Left ventricle myocardium inferior (tissue), 1 donor: ENCODE measurements at regions not wholly inside any gene's neighbourhood (a gene's known extent, or its start where the extent isn't known, plus 50 kb on each side); places are given as distances from the start of the nearest gene placed in this dataset.

Experiments
- DNase-seq: peaks from one replicate; pipeline ENCODE4 v3.0.0-alpha.2; 2020
- H3K27ac ChIP-seq: fragments of 200-600 bp; replicated peaks from 2 replicates; pipeline ENCODE4 v1.8.0; 2021
- H3K27me3 ChIP-seq: fragments of 200-600 bp; 2 replicates; pipeline ENCODE4 v1.8.0; 2021; ENCODE audit warnings: low read depth
- H3K36me3 ChIP-seq: fragments of 200-600 bp; 2 replicates; pipeline ENCODE4 v1.8.0; 2021
- H3K4me1 ChIP-seq: fragments of 200-600 bp; 2 replicates; pipeline ENCODE4 v1.8.0; 2021
- H3K4me3 ChIP-seq: fragments of 200-600 bp; 2 replicates; pipeline ENCODE4 v1.8.0; 2021; ENCODE audit warnings: mild to moderate bottlenecking, moderate library complexity
- H3K9me3 ChIP-seq: fragments of 200-600 bp; replicated peaks from 2 replicates; pipeline ENCODE4 v1.8.0; 2021
- intact Hi-C: fragments of 100-400 bp; cut with micrococcal nuclease; formaldehyde crosslinking; loops from one replicate; pipeline ENCODE4 v1.11.0; 2022
- TF ChIP-seq, protein P1 (sequence below): fragments of 200-600 bp; IDR thresholded peaks from 2 replicates; pipeline ENCODE4 v1.8.0; 2021; ENCODE audit warnings: antibody characterized with exemption, mild to moderate bottlenecking, borderline replicate concordance
- donor health status: DM: no; HTN: yes; CAD: no; lungs with severe emphysema.

DNA sequence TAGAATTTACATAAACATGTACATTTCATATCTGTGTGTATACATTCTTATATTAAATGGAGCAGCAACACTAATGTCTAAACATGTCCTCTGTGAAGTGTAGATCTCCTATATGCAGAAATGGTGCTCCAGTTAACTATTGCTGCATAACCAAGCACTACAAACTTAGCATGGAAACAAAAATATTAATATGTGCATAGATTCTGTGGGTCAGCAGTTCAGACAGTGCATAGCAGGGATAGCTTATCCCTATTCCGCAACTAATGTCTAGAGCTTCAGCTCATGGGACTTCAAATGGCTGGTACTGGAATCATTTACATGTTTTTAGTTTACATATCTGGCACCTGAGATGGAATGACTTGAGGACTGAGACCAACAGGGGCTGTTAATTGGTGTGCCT, 652.1 kb downstream of the TLE4 start:
- Histone ChIP-seq H3K9me3 (peaks cover 34% of the 10 kb centered on the region), H3K27ac (no peak overlapping the region), H3K36me3 (no peaks in the 10 kb centered on the region), H3K4me1 (no peaks in the 10 kb centered on the region), H3K27me3 (no peaks in the 10 kb centered on the region), H3K4me3 (no peak overlapping the region)
- intact Hi-C loops, result no loop called here
- no peak for DNase-seq
- TF ChIP-seq, protein P1, sequence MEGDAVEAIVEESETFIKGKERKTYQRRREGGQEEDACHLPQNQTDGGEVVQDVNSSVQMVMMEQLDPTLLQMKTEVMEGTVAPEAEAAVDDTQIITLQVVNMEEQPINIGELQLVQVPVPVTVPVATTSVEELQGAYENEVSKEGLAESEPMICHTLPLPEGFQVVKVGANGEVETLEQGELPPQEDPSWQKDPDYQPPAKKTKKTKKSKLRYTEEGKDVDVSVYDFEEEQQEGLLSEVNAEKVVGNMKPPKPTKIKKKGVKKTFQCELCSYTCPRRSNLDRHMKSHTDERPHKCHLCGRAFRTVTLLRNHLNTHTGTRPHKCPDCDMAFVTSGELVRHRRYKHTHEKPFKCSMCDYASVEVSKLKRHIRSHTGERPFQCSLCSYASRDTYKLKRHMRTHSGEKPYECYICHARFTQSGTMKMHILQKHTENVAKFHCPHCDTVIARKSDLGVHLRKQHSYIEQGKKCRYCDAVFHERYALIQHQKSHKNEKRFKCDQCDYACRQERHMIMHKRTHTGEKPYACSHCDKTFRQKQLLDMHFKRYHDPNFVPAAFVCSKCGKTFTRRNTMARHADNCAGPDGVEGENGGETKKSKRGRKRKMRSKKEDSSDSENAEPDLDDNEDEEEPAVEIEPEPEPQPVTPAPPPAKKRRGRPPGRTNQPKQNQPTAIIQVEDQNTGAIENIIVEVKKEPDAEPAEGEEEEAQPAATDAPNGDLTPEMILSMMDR, result no peak

DNA sequence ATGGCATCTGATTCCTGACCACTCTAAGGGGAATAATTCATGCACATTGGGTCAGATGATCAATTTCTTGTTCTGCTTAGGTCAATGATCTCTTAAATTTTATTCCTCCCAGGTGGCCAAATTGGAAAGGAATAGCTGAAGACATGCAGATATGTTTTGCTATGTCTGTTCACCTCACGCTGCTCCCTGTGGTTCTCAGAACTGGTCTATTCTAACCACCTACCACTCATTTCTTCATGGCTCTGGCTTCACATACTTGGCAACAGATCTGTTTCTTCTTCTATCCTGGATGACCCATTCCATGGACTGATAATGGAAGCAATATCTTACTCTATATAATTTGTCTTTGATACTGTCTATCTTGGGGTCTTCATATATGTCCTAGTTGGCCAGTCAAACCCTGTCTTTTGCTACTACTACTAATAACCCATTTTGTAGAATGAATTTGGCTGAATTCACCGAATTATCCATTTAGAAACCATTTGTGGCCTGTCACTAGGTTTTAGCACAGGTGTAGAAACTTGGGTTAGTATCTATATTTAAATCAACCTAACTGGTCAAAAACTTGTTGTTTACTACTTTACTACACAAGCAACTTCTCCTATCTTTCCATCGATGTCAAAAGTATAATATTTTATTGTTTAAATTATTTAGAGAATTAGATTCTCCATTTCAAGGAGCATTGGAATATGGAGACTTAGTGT, 650.9 kb downstream of the TLE4 start:
- no peak overlapping the region for H3K4me3 ChIP-seq
- no peaks in the 10 kb centered on the region for H3K4me1 ChIP-seq
- H3K27me3 ChIP-seq, result no peaks in the 10 kb centered on the region
- DNase-seq, result no peak
- no peaks in the 10 kb centered on the region for H3K36me3 ChIP-seq
- TF ChIP-seq, protein P1, result no peak
- peaks cover 25% of the 10 kb centered on the region for H3K9me3 ChIP-seq
- intact Hi-C loops, result no loop called here
- no peak overlapping the region for H3K27ac ChIP-seq

DNA sequence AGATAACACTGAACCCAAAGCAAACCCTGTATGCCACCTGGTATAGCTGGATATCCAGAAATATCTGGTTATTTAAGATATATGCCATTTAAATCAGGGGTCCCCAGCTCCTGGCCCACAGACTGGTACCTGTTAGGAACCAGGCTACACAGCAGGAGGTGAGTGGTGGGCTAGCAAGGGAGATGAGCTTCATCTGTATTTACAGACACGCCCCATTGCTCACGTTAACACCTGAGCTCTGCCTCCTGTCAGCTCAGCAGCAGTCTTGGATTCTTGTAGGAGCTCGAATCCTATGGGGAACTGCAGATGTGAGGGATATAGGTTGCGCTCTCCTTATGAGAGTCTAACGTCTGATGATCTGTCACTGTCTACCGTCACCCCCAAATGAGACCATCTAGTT, 646.6 kb downstream of the TLE4 start:
- TF ChIP-seq, protein P1, result no peak
- no peak for DNase-seq
- no peaks in the 10 kb centered on the region for H3K36me3 ChIP-seq

DNA sequence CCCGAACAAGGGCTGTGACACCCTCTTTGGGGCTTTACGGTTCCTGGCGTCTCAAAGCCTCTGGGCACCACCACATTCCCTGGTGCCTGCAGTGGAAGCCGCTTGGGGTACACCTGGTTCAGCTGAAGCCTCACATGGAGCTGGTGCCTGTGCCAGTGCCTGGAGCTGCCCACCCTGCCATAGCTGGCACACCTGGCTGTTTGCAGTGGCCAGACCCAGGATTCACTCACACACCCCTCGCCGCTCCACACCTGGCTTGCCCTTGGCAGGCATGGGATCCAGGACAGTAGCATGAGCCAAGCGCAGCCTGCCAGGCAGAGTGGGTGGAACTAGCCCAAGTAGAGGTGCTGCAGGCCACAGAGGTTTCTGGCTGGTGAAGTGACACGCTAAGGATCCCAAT, 641.8 kb downstream of the TLE4 start:
- intact Hi-C loops, result no loop called here
- Histone ChIP-seq H3K4me3 (no peak overlapping the region), H3K27ac (no peak overlapping the region), H3K27me3 (no peaks in the 10 kb centered on the region), H3K9me3 (peaks cover 36% of the 10 kb centered on the region), H3K4me1 (no peaks in the 10 kb centered on the region), H3K36me3 (no peaks in the 10 kb centered on the region)
- DNase-seq, result no peak
- TF ChIP-seq, protein P1, result no peak

More for the DNA sequence above, 646.6 kb downstream of the TLE4 start:
- intact Hi-C loops, result no loop called here
- H3K27me3 ChIP-seq, result no peaks in the 10 kb centered on the region
- H3K9me3 ChIP-seq, result no peaks in the 10 kb centered on the region
- no peak overlapping the region for H3K27ac ChIP-seq
- H3K4me1 ChIP-seq, result no peaks in the 10 kb centered on the region
- no peak overlapping the region for H3K4me3 ChIP-seq

GRCh38 chr9:80208696-80209095, 636.9 kb downstream of the TLE4 start:
- peaks cover 39% of the 10 kb centered on the region for H3K9me3 ChIP-seq
- H3K4me1 ChIP-seq, result no peaks in the 10 kb centered on the region
- H3K27me3 ChIP-seq, result no peaks in the 10 kb centered on the region
- H3K27ac ChIP-seq, result no peak overlapping the region
- intact Hi-C loops, result no loop called here
- no peak overlapping the region for H3K4me3 ChIP-seq
- H3K36me3 ChIP-seq, result no peaks in the 10 kb centered on the region
- TF ChIP-seq, protein P1, result no peak
- no peak for DNase-seq
